ENCODE measurements at regions not wholly inside any gene's neighbourhood (a gene's known extent, or its start where the extent isn't known, plus 50 kb on each side); places are given as distances from the start of the nearest gene placed in this dataset.

- TF ChIP-seq DMTF1 (CRISPR knock-in tag; IDR thresholded peaks at IDR 0.05) = no peak
- 0 out of 2 replicates have a peak, but pooled peaks have one; percentile 48 for TF ChIP-seq BORCS8-MEF2B (CRISPR knock-in tag; IDR thresholded peaks at IDR 0.05)
- no peak for TF ChIP-seq ZNF460 (CRISPR knock-in tag; IDR thresholded peaks at IDR 0.05; ENCODE audit: borderline replicate concordance)
- no peak for TF ChIP-seq ZHX2 (IDR thresholded peaks at IDR 0.05; ENCODE audit: low read depth)
- no peak for TF ChIP-seq ZHX2 (CRISPR knock-in tag; IDR thresholded peaks at IDR 0.05; ENCODE audit: borderline replicate concordance)
- peak; percentile 72 for TF ChIP-seq ZNF331 (CRISPR knock-in tag; IDR thresholded peaks at IDR 0.05)
- no peak for TF ChIP-seq ZMYM4 (CRISPR knock-in tag; IDR thresholded peaks at IDR 0.05)
- no peak for TF ChIP-seq ZNF556 (CRISPR knock-in tag; IDR thresholded peaks at IDR 0.05; ENCODE audit: borderline replicate concordance)
- peak; percentile 73 for TF ChIP-seq ATF2 (CRISPR knock-in tag; IDR thresholded peaks at IDR 0.05)
- no peak for TF ChIP-seq RARG (CRISPR knock-in tag; IDR thresholded peaks at IDR 0.05; ENCODE audit: low read depth)
- TF ChIP-seq ZFP90 (CRISPR knock-in tag; IDR thresholded peaks at IDR 0.05; ENCODE audit: borderline replicate concordance) = no peak
- TF ChIP-seq ELK4 (CRISPR knock-in tag; IDR thresholded peaks at IDR 0.05; ENCODE audit: borderline replicate concordance) = no peak
- TF ChIP-seq MXD1 (CRISPR knock-in tag; IDR thresholded peaks at IDR 0.05) = no peak
- no peak for TF ChIP-seq BCL3 (CRISPR knock-in tag; IDR thresholded peaks at IDR 0.05)
- TF ChIP-seq NFE2L1 (CRISPR knock-in tag; IDR thresholded peaks at IDR 0.05; ENCODE audit: borderline replicate concordance) = no peak
- no peak for TF ChIP-seq ZNF83 (CRISPR knock-in tag; IDR thresholded peaks at IDR 0.05; ENCODE audit: borderline replicate concordance)
These were observed 135.9 kb downstream of the MACROH2A1 start (continued) for GRCh38 chr5:135263022-135263668.

Data from HepG2 (cell line).